ENCODE measurements at regions not wholly inside any gene's neighbourhood (a gene's known extent, or its start where the extent isn't known, plus 50 kb on each side); places are given as distances from the start of the nearest gene placed in this dataset.

GRCh38 chr2:207397917-207398655 is 131.7 kb upstream of the CREB1 start:
- Histone ChIP-seq H3K4me1 (ENCODE audit: insufficient read depth, low read length, poor library complexity, severe bottlenecking) (peaks cover 9% of the 10 kb centered on the region), H3K79me2 (ENCODE audit: insufficient read depth, low read length) (no peaks in the 10 kb centered on the region), H4K20me1 (ENCODE audit: insufficient read depth, low read length, poor library complexity, severe bottlenecking) (no peaks in the 10 kb centered on the region), H3K9me3 (ENCODE audit: insufficient read depth, low read depth, low read length) (no peaks in the 10 kb centered on the region), H3K4me2 (ENCODE audit: low read depth, low read length, poor library complexity, severe bottlenecking) (no peak overlapping the region), H3K4me3 (ENCODE audit: low read length, poor library complexity, severe bottlenecking) (no peak overlapping the region), H3F3A (ENCODE audit: low read depth) (no peaks in the 10 kb centered on the region), H3K9ac (ENCODE audit: low read depth, low read length, poor library complexity, severe bottlenecking) (no peak overlapping the region), H3K27me3 (ENCODE audit: insufficient read depth, low read length, poor library complexity, severe bottlenecking) (no peaks in the 10 kb centered on the region), H3K36me3 (ENCODE audit: insufficient read depth, low read length) (no peaks in the 10 kb centered on the region), H3K9me2 (replicated peaks; ENCODE audit: low read depth, low read length) (no peaks in the 10 kb centered on the region), H2AFZ (ENCODE audit: low read length) (no peak overlapping the region)
- TF ChIP-seq EZH2phosphoT487 (IDR thresholded peaks at IDR 0.05; ENCODE audit: borderline replicate concordance) (no peak), CTCF (conservative IDR thresholded peaks at IDR 0.05; ENCODE audit: low read length) (no peak)

GRCh38 chr2:207399301-207399700 is 130.5 kb upstream of the CREB1 start:
- no peak overlapping the region for H3K9ac ChIP-seq (ENCODE audit: low read depth, low read length, poor library complexity, severe bottlenecking)
- peaks cover 9% of the 10 kb centered on the region for H3K4me1 ChIP-seq (ENCODE audit: insufficient read depth, low read length, poor library complexity, severe bottlenecking)
- H3K4me3 ChIP-seq (ENCODE audit: low read length, poor library complexity, severe bottlenecking): no peak overlapping the region
- no peaks in the 10 kb centered on the region for H3K27me3 ChIP-seq (ENCODE audit: insufficient read depth, low read length, poor library complexity, severe bottlenecking)
- no peaks in the 10 kb centered on the region for H3K36me3 ChIP-seq (ENCODE audit: insufficient read depth, low read length)
- no peak overlapping the region for H3K4me2 ChIP-seq (ENCODE audit: low read depth, low read length, poor library complexity, severe bottlenecking)
- no peaks in the 10 kb centered on the region for H4K20me1 ChIP-seq (ENCODE audit: insufficient read depth, low read length, poor library complexity, severe bottlenecking)
- TF ChIP-seq EZH2phosphoT487 (IDR thresholded peaks at IDR 0.05; ENCODE audit: borderline replicate concordance) (no peak), CTCF (conservative IDR thresholded peaks at IDR 0.05; ENCODE audit: low read length) (no peak)
- no peaks in the 10 kb centered on the region for H3K79me2 ChIP-seq (ENCODE audit: insufficient read depth, low read length)
- no peaks in the 10 kb centered on the region for H3K9me3 ChIP-seq (ENCODE audit: insufficient read depth, low read depth, low read length)
- H3F3A ChIP-seq (ENCODE audit: low read depth): no peaks in the 10 kb centered on the region
- no peak overlapping the region for H2AFZ ChIP-seq (ENCODE audit: low read length)
- H3K9me2 ChIP-seq (replicated peaks; ENCODE audit: low read depth, low read length): no peaks in the 10 kb centered on the region

- Histone ChIP-seq H3K4me1 (ENCODE audit: insufficient read depth, low read length, poor library complexity, severe bottlenecking) (no peaks in the 10 kb centered on the region), H3F3A (ENCODE audit: low read depth) (no peaks in the 10 kb centered on the region), H3K79me2 (ENCODE audit: insufficient read depth, low read length) (no peaks in the 10 kb centered on the region), H2AFZ (ENCODE audit: low read length) (no peak overlapping the region), H3K9me2 (replicated peaks; ENCODE audit: low read depth, low read length) (no peaks in the 10 kb centered on the region), H3K27me3 (ENCODE audit: insufficient read depth, low read length, poor library complexity, severe bottlenecking) (no peaks in the 10 kb centered on the region), H3K4me2 (ENCODE audit: low read depth, low read length, poor library complexity, severe bottlenecking) (no peak overlapping the region), H3K9me3 (ENCODE audit: insufficient read depth, low read depth, low read length) (no peaks in the 10 kb centered on the region), H4K20me1 (ENCODE audit: insufficient read depth, low read length, poor library complexity, severe bottlenecking) (no peaks in the 10 kb centered on the region), H3K36me3 (ENCODE audit: insufficient read depth, low read length) (no peaks in the 10 kb centered on the region), H3K9ac (ENCODE audit: low read depth, low read length, poor library complexity, severe bottlenecking) (no peak overlapping the region), H3K4me3 (ENCODE audit: low read length, poor library complexity, severe bottlenecking) (no peak overlapping the region)
- TF ChIP-seq EZH2phosphoT487 (IDR thresholded peaks at IDR 0.05; ENCODE audit: borderline replicate concordance) (no peak), CTCF (conservative IDR thresholded peaks at IDR 0.05; ENCODE audit: low read length) (no peak)
Measured at GRCh38 chr2:207401338-207401737, 128.4 kb upstream of the CREB1 start.

All from Loucy (cell line).